ENCODE measurements at regions not wholly inside any gene's neighbourhood (a gene's known extent, or its start where the extent isn't known, plus 50 kb on each side); places are given as distances from the start of the nearest gene placed in this dataset.

DNA sequence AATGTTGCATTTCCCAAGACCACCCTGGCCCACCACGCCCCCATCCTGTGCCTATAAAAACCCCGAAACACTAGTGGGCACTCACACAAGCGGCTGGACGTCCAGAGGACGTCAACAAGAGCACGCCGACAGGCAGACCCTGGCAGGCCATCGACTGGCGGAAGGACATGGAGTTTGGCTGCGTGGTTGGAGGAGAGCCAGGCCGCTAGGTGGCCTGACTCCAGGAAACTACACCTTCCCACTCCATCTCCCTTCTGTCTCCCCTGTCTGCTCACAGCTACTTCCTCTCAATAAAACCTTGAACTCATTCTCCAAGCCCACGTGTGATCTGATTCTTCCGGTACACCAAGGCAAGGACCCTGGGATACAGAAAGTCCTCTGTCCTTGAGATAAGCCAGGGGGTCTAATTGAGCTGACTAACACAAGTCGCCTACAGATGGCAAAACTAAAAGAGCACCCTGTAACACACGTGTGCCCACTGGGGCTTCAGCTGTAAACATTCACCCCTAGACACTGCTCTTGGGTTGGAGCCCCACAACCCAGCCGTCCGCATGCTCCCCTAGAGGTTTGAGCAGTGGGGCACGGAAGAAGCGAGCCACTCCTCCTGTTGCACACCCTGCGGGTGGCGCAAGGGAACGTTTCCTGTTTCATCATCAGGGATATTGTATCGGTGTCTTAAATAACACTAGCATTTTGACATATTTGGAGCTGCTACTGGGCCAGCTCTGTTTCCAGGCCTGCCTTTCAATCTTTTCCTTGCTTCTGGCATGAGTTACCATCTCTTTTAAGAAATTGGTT lies 54.5 kb upstream of the TAF11L2 start:
- TF ChIP-seq ZFX (IDR thresholded peaks at IDR 0.05) = no peak
- TF ChIP-seq, protein P1, sequence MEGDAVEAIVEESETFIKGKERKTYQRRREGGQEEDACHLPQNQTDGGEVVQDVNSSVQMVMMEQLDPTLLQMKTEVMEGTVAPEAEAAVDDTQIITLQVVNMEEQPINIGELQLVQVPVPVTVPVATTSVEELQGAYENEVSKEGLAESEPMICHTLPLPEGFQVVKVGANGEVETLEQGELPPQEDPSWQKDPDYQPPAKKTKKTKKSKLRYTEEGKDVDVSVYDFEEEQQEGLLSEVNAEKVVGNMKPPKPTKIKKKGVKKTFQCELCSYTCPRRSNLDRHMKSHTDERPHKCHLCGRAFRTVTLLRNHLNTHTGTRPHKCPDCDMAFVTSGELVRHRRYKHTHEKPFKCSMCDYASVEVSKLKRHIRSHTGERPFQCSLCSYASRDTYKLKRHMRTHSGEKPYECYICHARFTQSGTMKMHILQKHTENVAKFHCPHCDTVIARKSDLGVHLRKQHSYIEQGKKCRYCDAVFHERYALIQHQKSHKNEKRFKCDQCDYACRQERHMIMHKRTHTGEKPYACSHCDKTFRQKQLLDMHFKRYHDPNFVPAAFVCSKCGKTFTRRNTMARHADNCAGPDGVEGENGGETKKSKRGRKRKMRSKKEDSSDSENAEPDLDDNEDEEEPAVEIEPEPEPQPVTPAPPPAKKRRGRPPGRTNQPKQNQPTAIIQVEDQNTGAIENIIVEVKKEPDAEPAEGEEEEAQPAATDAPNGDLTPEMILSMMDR (conservative IDR thresholded peaks at IDR 0.05) = no peak; the same call in 1 of the 2 replicates

DNA sequence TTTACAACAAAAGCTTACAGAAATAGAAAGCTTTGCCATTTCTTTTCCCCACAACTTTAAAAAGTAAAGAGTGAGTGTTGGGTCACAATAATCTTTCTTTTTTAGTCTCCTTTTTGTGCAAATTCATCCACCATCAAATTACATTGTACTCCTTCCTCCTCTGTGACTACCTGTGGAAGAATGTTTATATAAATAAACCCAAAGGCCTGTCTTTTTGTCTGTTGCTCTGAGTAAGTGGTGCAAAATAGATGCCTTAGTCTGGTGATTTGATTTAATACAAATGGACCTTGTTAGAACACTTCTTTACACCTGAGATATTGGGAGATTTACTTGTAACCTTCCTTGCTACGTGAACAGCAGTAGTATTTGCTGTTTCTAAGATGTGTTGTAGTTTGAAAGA lies 53.5 kb upstream of the TAF11L2 start:
- no peak overlapping the region for H3K27ac ChIP-seq
- TF ChIP-seq ZFX (IDR thresholded peaks at IDR 0.05) = no peak
- TF ChIP-seq, protein P1 (conservative IDR thresholded peaks at IDR 0.05) = no peak

More for the DNA sequence above, 54.5 kb upstream of the TAF11L2 start:
- H3K27ac ChIP-seq = no peak overlapping the region

DNA sequence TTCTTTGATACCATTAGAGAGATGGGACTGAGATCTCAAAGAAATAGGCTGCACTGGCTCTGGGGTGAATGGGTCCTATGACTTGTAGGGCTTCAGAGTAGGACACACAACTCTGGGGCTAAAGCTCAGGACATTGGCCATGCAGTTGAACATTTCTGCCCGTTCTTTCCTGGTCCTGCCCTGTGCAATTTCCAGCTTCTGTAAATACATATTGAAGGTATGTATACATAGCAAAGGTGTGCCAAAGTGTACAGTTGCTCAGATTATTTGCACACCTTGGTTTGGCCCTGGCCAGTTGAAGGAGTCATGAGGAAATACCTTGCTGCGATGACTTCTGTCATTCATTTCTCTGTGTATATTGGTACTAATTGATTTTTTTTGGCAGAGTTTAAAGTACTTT lies 52.8 kb upstream of the TAF11L2 start:
- no peak for TF ChIP-seq ZFX (IDR thresholded peaks at IDR 0.05)
- TF ChIP-seq, protein P1 (conservative IDR thresholded peaks at IDR 0.05) = no peak
- no peak overlapping the region for H3K27ac ChIP-seq

All from C4-2B (cell line).